Endothelial cell (in vitro differentiated cells): ENCODE measurements at regions not wholly inside any gene's neighbourhood (a gene's known extent, or its start where the extent isn't known, plus 50 kb on each side); places are given as distances from the start of the nearest gene placed in this dataset.
"Not testable (repeated sequence)": the region's sequence is repeated elsewhere in the genome, so short reads cannot be mapped to it uniquely, and the experiment has no call there.

ENCODE experiments used
- DNase-seq: peaks from one replicate; pipeline ENCODE4 v3.0.0; 2021; ENCODE audit warnings: low spot score
- H3K27ac Mint-ChIP-seq: one replicate; pipeline ENCODE4 v1.8.0; 2021; ENCODE audit warnings: mixed read lengths, inconsistent platforms; ENCODE audit not compliant: unreplicated experiment
- H3K27me3 Mint-ChIP-seq: one replicate; pipeline ENCODE4 v1.8.0; 2021; ENCODE audit warnings: mild to moderate bottlenecking, moderate library complexity, mixed read lengths, inconsistent platforms; ENCODE audit not compliant: unreplicated experiment
- H3K36me3 Mint-ChIP-seq: one replicate; pipeline ENCODE4 v1.8.0; 2021; ENCODE audit warnings: mild to moderate bottlenecking, low read depth, mixed read lengths, inconsistent platforms; ENCODE audit not compliant: unreplicated experiment
- H3K4me1 Mint-ChIP-seq: one replicate; pipeline ENCODE4 v1.8.0; 2021; ENCODE audit warnings: mild to moderate bottlenecking, mixed read lengths, inconsistent platforms; ENCODE audit not compliant: unreplicated experiment
- H3K4me3 Mint-ChIP-seq: one replicate; pipeline ENCODE4 v1.8.0; 2021; ENCODE audit warnings: mild to moderate bottlenecking, mixed read lengths, inconsistent platforms; ENCODE audit not compliant: unreplicated experiment
- H3K9me3 Mint-ChIP-seq: one replicate; pipeline ENCODE4 v1.8.0; 2021; ENCODE audit warnings: mixed read lengths, inconsistent platforms; ENCODE audit not compliant: unreplicated experiment
- CTCF ChIP-seq: fragments of 200-600 bp; sonication (generic); IDR thresholded peaks from one replicate; pipeline ENCODE4 v1.5.0; 2021; ENCODE audit warnings: antibody characterized with exemption; ENCODE audit not compliant: unreplicated experiment

GRCh38 chr5:79924936-79925893 is 65.8 kb downstream of the MTX3 start:
- Mint-ChIP-seq H3K36me3 (no peaks in the 10 kb centered on the region), H3K27me3 (no peaks in the 10 kb centered on the region), H3K27ac (no peak overlapping the region), H3K9me3 (no peaks in the 10 kb centered on the region), H3K4me3 (no peak overlapping the region), H3K4me1 (no peaks in the 10 kb centered on the region)
- TF ChIP-seq CTCF, result no peak
- no peak for DNase-seq

- TF ChIP-seq CTCF, result no peak
- Mint-ChIP-seq H3K27me3 (no peaks in the 10 kb centered on the region), H3K36me3 (no peaks in the 10 kb centered on the region), H3K27ac (no peak overlapping the region), H3K4me1 (no peaks in the 10 kb centered on the region), H3K4me3 (no peak overlapping the region), H3K9me3 (peaks cover 6% of the 10 kb centered on the region)
- no peak for DNase-seq
Observed at GRCh38 chr5:79923431-79923830, 67.6 kb downstream of the MTX3 start.

GRCh38 chr5:79922626-79923025 is 68.4 kb downstream of the MTX3 start:
- H3K4me1 Mint-ChIP-seq, result no peaks in the 10 kb centered on the region
- no peaks in the 10 kb centered on the region for H3K36me3 Mint-ChIP-seq
- H3K27ac Mint-ChIP-seq, result no peak overlapping the region
- no peak for TF ChIP-seq CTCF
- no peak overlapping the region for H3K4me3 Mint-ChIP-seq
- peaks cover 6% of the 10 kb centered on the region for H3K9me3 Mint-ChIP-seq
- no peaks in the 10 kb centered on the region for H3K27me3 Mint-ChIP-seq
- no peak for DNase-seq

GRCh38 chr5:79907452-79907851 is 83.6 kb downstream of the MTX3 start:
- not testable (repeated sequence) for DNase-seq, H3K27me3 Mint-ChIP-seq, H3K9me3 Mint-ChIP-seq, H3K27ac Mint-ChIP-seq, H3K4me3 Mint-ChIP-seq, H3K36me3 Mint-ChIP-seq, H3K4me1 Mint-ChIP-seq

- not testable (repeated sequence) for H3K4me1 Mint-ChIP-seq, H3K36me3 Mint-ChIP-seq, DNase-seq, H3K9me3 Mint-ChIP-seq, H3K27me3 Mint-ChIP-seq, H3K4me3 Mint-ChIP-seq, H3K27ac Mint-ChIP-seq
Observed at GRCh38 chr5:79902571-79902970, 88.5 kb downstream of the MTX3 start.

- DNase-seq, result no peak
- Mint-ChIP-seq H3K27me3 (no peaks in the 10 kb centered on the region), H3K4me3 (no peak overlapping the region), H3K9me3 (no peaks in the 10 kb centered on the region), H3K4me1 (no peaks in the 10 kb centered on the region), H3K36me3 (no peaks in the 10 kb centered on the region), H3K27ac (no peak overlapping the region)
- TF ChIP-seq CTCF, result no peak
Observed at GRCh38 chr5:79901631-79902030, 89.4 kb downstream of the MTX3 start.
